K562 (cell line): ENCODE measurements at regions not wholly inside any gene's neighbourhood (a gene's known extent, or its start where the extent isn't known, plus 50 kb on each side); places are given as distances from the start of the nearest gene placed in this dataset.

Source experiments
- ATAC-seq: fragments of 200-7000 bp; cut with Tn5 transposase; 3 replicates; pipeline ENCODE4 v1.9.1; 2020; ENCODE audit warnings: moderate library complexity
- BruUV-seq: library from RNA; stranded (reverse); fragments of 400-500 nt; replicated peaks from 2 replicates; lab custom pipeline; 2021; lab: Mats Ljungman, UMichigan
- CTCF ChIA-PET: fragments of 300-600 bp; formaldehyde crosslinking; extraction: SDS; loops from one replicate; lab custom pipeline; 2021; ENCODE audit warnings: low intra/inter-chr PET ratio; lab: Yijun Ruan, JAX
- POLR2A ChIA-PET: fragments of 300-600, 350-650 bp; sonication (Branson Sonifier 250); formaldehyde crosslinking; extraction: SDS; loops from one replicate; lab custom pipeline; 2021; ENCODE audit warnings: antibody characterized with exemption, inconsistent platforms; lab: Yijun Ruan, JAX
- DNase-seq, 4 experiments: peaks; one replicate each; pipeline versions ENCODE4 v3.0.0 to v3.0.0-alpha.2; 2011 to 2018; ENCODE audit warnings: low spot score in 3 of 4, mixed read lengths in 3 of 4; ENCODE audit errors: extremely low read depth in 1 of 4
- FAIRE-seq: peaks from 2 replicates; lab custom pipeline; 2011; peaks lifted over from hg19 to GRCh38; lab: Jason Lieb, UNC
- H2AFZ ChIP-seq: 2 replicates; pipeline ENCODE4 v1.6.0; 2011; ENCODE audit warnings: low read depth, low read length, control low read depth, inconsistent platforms
- H3K27ac ChIP-seq: fragments of 200-600 bp; 3 replicates; pipeline ENCODE4 v1.8.0; 2011; ENCODE audit warnings: low read depth, mild to moderate bottlenecking, control low read depth, inconsistent platforms, low read length, moderate library complexity, mixed read lengths; ENCODE audit errors: extremely low read depth
- H3K27me3 ChIP-seq, 2 experiments: fragments of 300-600 bp in 1 of 2; 2 replicates in 1 of 2; 3 replicates in 1 of 2; pipeline versions ENCODE4 v1.6.0 to v1.8.0; 2011; ENCODE audit warnings: inconsistent platforms in 2 of 2, low read length in 2 of 2, mild to moderate bottlenecking in 1 of 2, mixed read lengths in 1 of 2, moderate library complexity in 1 of 2; ENCODE audit not compliant: control insufficient read depth in 2 of 2, insufficient read depth in 2 of 2
- H3K36me3 ChIP-seq: fragments of 300-600 bp; 3 replicates; pipeline ENCODE4 v1.8.0; 2011; ENCODE audit warnings: mild to moderate bottlenecking, low read length, inconsistent platforms; ENCODE audit not compliant: control insufficient read depth, insufficient read depth
- H3K4me1 ChIP-seq, 2 experiments: fragments of 200-600 bp in 1 of 2; replicated peaks in 1 of 2; 2 replicates in 1 of 2; 3 replicates in 1 of 2; pipeline versions ENCODE4 v1.5.1 to v1.8.0; 2011; ENCODE audit warnings: inconsistent platforms in 2 of 2, low read length in 2 of 2, mild to moderate bottlenecking in 1 of 2, mixed read lengths in 1 of 2, moderate library complexity in 1 of 2; ENCODE audit not compliant: control insufficient read depth in 2 of 2, insufficient read depth in 2 of 2
- H3K4me2 ChIP-seq: 2 replicates; pipeline ENCODE4 v1.6.1; 2011; ENCODE audit warnings: low read length, control low read depth, inconsistent platforms, mixed read lengths; ENCODE audit not compliant: insufficient read depth
- H3K4me3 ChIP-seq: fragments of 200-600 bp; sonication (generic), shearing (Covaris generic); 2 replicates; pipeline ENCODE4 v1.5.1; 2016; ENCODE audit warnings: control low read depth, inconsistent platforms
- H3K79me2 ChIP-seq: fragments of 200-600 bp; 3 replicates; pipeline ENCODE4 v1.8.0; 2011; ENCODE audit warnings: low read length, inconsistent platforms; ENCODE audit not compliant: control insufficient read depth, insufficient read depth
- H3K9ac ChIP-seq, 2 experiments: 2 replicates each; pipeline versions ENCODE4 v1.6.0 to v1.6.1; 2011; ENCODE audit warnings: low read depth in 2 of 2, low read length in 2 of 2, control low read depth in 1 of 2, inconsistent platforms in 1 of 2, mild to moderate bottlenecking in 1 of 2, mixed read lengths in 1 of 2; ENCODE audit not compliant: insufficient read depth in 1 of 2
- H3K9me1 ChIP-seq: one replicate; pipeline ENCODE4 v1.6.0; 2011; ENCODE audit warnings: inconsistent platforms, mild to moderate bottlenecking, low read length, moderate library complexity; ENCODE audit not compliant: control insufficient read depth, insufficient read depth
- H3K9me3 ChIP-seq: replicated peaks from 2 replicates; pipeline ENCODE4 v1.5.1; 2011; ENCODE audit warnings: low read depth, low read length, inconsistent platforms; ENCODE audit not compliant: control insufficient read depth, insufficient read depth
- H4K20me1 ChIP-seq: replicated peaks from 2 replicates; pipeline ENCODE4 v1.6.1; 2011; ENCODE audit warnings: low read length, inconsistent platforms, mixed read lengths; ENCODE audit not compliant: control insufficient read depth, insufficient read depth
- BMI1 ChIP-seq: fragments of 150-350 bp; IDR thresholded peaks from 2 replicates; pipeline ENCODE4 v1.6.1; 2014; ENCODE audit warnings: low read length
- BRF2 ChIP-seq: IDR thresholded peaks from 3 replicates; pipeline ENCODE4 v1.6.1; 2011; ENCODE audit warnings: borderline replicate concordance, mild to moderate bottlenecking; ENCODE audit not compliant: insufficient read length, insufficient read depth
- COPS2 ChIP-seq: fragments of 450-650 bp; conservative IDR thresholded peaks from 2 replicates; pipeline ENCODE4 v1.6.1; 2016; ENCODE audit warnings: mild to moderate bottlenecking, moderate library complexity
- FIP1L1 ChIP-seq: fragments of 200-400 bp; formaldehyde crosslinking; IDR thresholded peaks from 2 replicates; pipeline ENCODE4 v1.6.1; 2018; ENCODE audit warnings: mild to moderate bottlenecking, low read depth, low read length; ENCODE audit not compliant: poor library complexity, severe bottlenecking
- GTF2F1 ChIP-seq: IDR thresholded peaks from 2 replicates; pipeline ENCODE4 v1.6.1; 2011; ENCODE audit warnings: low read depth, low read length, improper control_type of control experiment
- NKRF ChIP-seq: fragments of 450-650 bp; IDR thresholded peaks from 2 replicates; pipeline ENCODE4 v1.6.1; 2016; ENCODE audit warnings: borderline replicate concordance
- NR2F6 ChIP-seq: fragments of 450-650 bp; formaldehyde crosslinking; IDR thresholded peaks from 2 replicates; pipeline ENCODE4 v1.4.0; 2020; ENCODE audit warnings: mild to moderate bottlenecking
- PCBP1 ChIP-seq: fragments of 200-400 bp; formaldehyde crosslinking; IDR thresholded peaks from 2 replicates; pipeline ENCODE4 v1.6.1; 2018; ENCODE audit warnings: mild to moderate bottlenecking, low read depth, low read length; ENCODE audit not compliant: poor library complexity, severe bottlenecking
- STAT5A ChIP-seq: IDR thresholded peaks from 2 replicates; pipeline ENCODE4 v1.6.1; 2012; ENCODE audit warnings: low read length, inconsistent platforms, borderline replicate concordance
- THRB ChIP-seq: fragments of 450-650 bp; formaldehyde crosslinking; conservative IDR thresholded peaks from 2 replicates; pipeline ENCODE4 v1.4.0; 2022; ENCODE audit warnings: mild to moderate bottlenecking, missing genetic modification characterization
- TRIM24 ChIP-seq, 2 experiments: fragments of 450-650 bp; IDR thresholded peaks; 2 replicates each; pipeline ENCODE4 v1.6.1; 2016
- ZBTB12 ChIP-seq: fragments of 250-450 bp; sonication (Bioruptor Pico); IDR thresholded peaks from 2 replicates; pipeline ENCODE4 v1.4.0; 2020
- ZNF175 ChIP-seq: fragments of 200-800 bp; sonication (Bioruptor generic); IDR thresholded peaks from 2 replicates; pipeline ENCODE4 v1.6.1; 2016; ENCODE audit warnings: low read depth, mild to moderate bottlenecking, missing genetic modification characterization, missing compliant biosample characterization
- ZNF311 ChIP-seq: fragments of 250-450 bp; sonication (Bioruptor Pico); IDR thresholded peaks from 2 replicates; pipeline ENCODE4 v1.4.0; 2020; ENCODE audit warnings: mild to moderate bottlenecking, moderate library complexity
- ZNF408 ChIP-seq: fragments of 250-450 bp; sonication (Bioruptor Pico); IDR thresholded peaks from 2 replicates; pipeline ENCODE4 v1.4.0; 2020; ENCODE audit warnings: low read depth, mild to moderate bottlenecking, moderate library complexity
- ZNF507 ChIP-seq: conservative IDR thresholded peaks from 2 replicates; pipeline ENCODE4 v1.6.1; 2017; ENCODE audit warnings: missing genetic modification characterization, missing compliant biosample characterization
- WGBS: fragments of 100-300 bp; shearing (Covaris generic); methylation state at CpG from one replicate; pipeline ENCODE4 v1.1.6; 2016; ENCODE audit warnings: low coverage, mixed read lengths; ENCODE audit not compliant: insufficient coverage; ENCODE audit errors: missing lambda C conversion rate; 5-methylcytosine and 5-hydroxymethylcytosine counted together
- in situ Hi-C: fragments of 300-500 bp; cut with MboI; formaldehyde crosslinking; loops from 4 replicates; pipeline ENCODE4 v1.15.0; 2018; ENCODE audit warnings: inconsistent platforms, mixed read lengths
- intact Hi-C: fragments of 100-400 bp; cut with micrococcal nuclease; formaldehyde crosslinking; loops from 2 replicates; pipeline ENCODE4 v1.14.2; 2022

- TF ChIP-seq ZNF408 (CRISPR knock-in tag) (no peak), GTF2F1 (no peak), NKRF (no peak), TRIM24 (IDR thresholded peaks at IDR 0.05) (no peak), STAT5A (no peak), NR2F6 (CRISPR knock-in tag) (no peak), ZNF507 (tag) (no peak), BMI1 (no peak), COPS2 (no peak), FIP1L1 (no peak)
Measured at GRCh38 chr14:87139299-87139698, 853.7 kb downstream of the GALC start (continued).

- Histone ChIP-seq H3K9me1 (no peaks in the 10 kb centered on the region), H3K4me2 (no peak overlapping the region), H4K20me1 (no peaks in the 10 kb centered on the region), H3K9ac (no peak overlapping the region), H3K36me3 (no peaks in the 10 kb centered on the region), H3K4me1 (no peaks in the 10 kb centered on the region), H3K27me3 (no peaks in the 10 kb centered on the region), H3K4me3 (no peak overlapping the region), H3K27ac (no peak overlapping the region), H2AFZ (no peak overlapping the region), H3K79me2 (no peaks in the 10 kb centered on the region), H3K9me3 (no peaks in the 10 kb centered on the region)
- ATAC-seq (no peak), FAIRE-seq (no peak), DNase-seq (no peak)
- 0% methylated on average over 4 of the region's 4 CpGs for WGBS
- CTCF ChIA-PET, result no interaction called here
- TF ChIP-seq ZNF311 (CRISPR knock-in tag) (no peak), ZBTB12 (CRISPR knock-in tag) (no peak), ZNF175 (no peak), BRF2 (no peak), THRB (no peak), PCBP1 (no peak)
- POLR2A ChIA-PET, result no interaction called here
- BruUV-seq, result no TSS peak
- in situ Hi-C loops, result no loop called here
- intact Hi-C loops, result no loop called here
Measured at GRCh38 chr14:87133073-87133801, 859.7 kb downstream of the GALC start.
